T-helper 2 cell treated with Interferon-gamma antibody and Interleukin-4, amounts not matched to agents 100 ng/mL and 5 ng/mL, for 36 hours (primary cell): ENCODE measurements at regions not wholly inside any gene's neighbourhood (a gene's known extent, or its start where the extent isn't known, plus 50 kb on each side); places are given as distances from the start of the nearest gene placed in this dataset.
"Not testable (repeated sequence)": the region's sequence is repeated elsewhere in the genome, so short reads cannot be mapped to it uniquely, and the experiment has no call there.

ENCODE experiments used
- intact Hi-C: fragments of 100-400 bp; cut with micrococcal nuclease; formaldehyde crosslinking; loops from one replicate; pipeline ENCODE4 v1.15.1; 2023

- intact Hi-C loops = not testable (repeated sequence)
Observed at GRCh38 chr6:9126034-9126433, 690.7 kb upstream of the SLC35B3 start.

GRCh38 chr6:9121549-9121948, 686.2 kb upstream of the SLC35B3 start:
- intact Hi-C loops = no loop called here

- intact Hi-C loops = no loop called here
Observed at GRCh38 chr6:9116026-9116425, 680.7 kb upstream of the SLC35B3 start.

- intact Hi-C loops = no loop called here
Observed at GRCh38 chr6:9112544-9112943, 677.2 kb upstream of the SLC35B3 start.

GRCh38 chr6:9103876-9104521, 668.7 kb upstream of the SLC35B3 start:
- intact Hi-C loops = no loop called here

- intact Hi-C loops = no loop called here
Observed at GRCh38 chr6:9101920-9102319, 666.6 kb upstream of the SLC35B3 start.

- intact Hi-C loops = no loop called here
Observed at GRCh38 chr6:9100869-9101580, 665.7 kb upstream of the SLC35B3 start.

GRCh38 chr6:9095729-9096128, 660.4 kb upstream of the SLC35B3 start:
- intact Hi-C loops = no loop called here

- intact Hi-C loops = no loop called here
Observed at GRCh38 chr6:9095137-9095536, 659.8 kb upstream of the SLC35B3 start.

GRCh38 chr6:9089724-9090123, 654.4 kb upstream of the SLC35B3 start:
- intact Hi-C loops = loop anchor here (10.0 kb wide), 1 partner anchor 415 kb away; no protein-coding TSS in a partner anchor

- intact Hi-C loops = loop anchor here (10.0 kb wide), 1 partner anchor 413 kb away; no protein-coding TSS in a partner anchor
Observed at GRCh38 chr6:9087470-9087869, 652.1 kb upstream of the SLC35B3 start.

- intact Hi-C loops = loop anchor here (10.0 kb wide), 1 partner anchor 412 kb away; no protein-coding TSS in a partner anchor
Observed at GRCh38 chr6:9086331-9086730, 651.0 kb upstream of the SLC35B3 start.

- intact Hi-C loops = loop anchor here (10.0 kb wide), 1 partner anchor 411 kb away; no protein-coding TSS in a partner anchor
Observed at GRCh38 chr6:9085709-9086070, 650.3 kb upstream of the SLC35B3 start.

GRCh38 chr6:9085054-9085708, 649.8 kb upstream of the SLC35B3 start:
- intact Hi-C loops = loop anchor here (10.0 kb wide), 1 partner anchor 410 kb away; no protein-coding TSS in a partner anchor

- intact Hi-C loops = loop anchor here (10.0 kb wide), 1 partner anchor 408 kb away; no protein-coding TSS in a partner anchor
Observed at GRCh38 chr6:9083108-9083507, 647.8 kb upstream of the SLC35B3 start.

GRCh38 chr6:9066726-9067125, 631.4 kb upstream of the SLC35B3 start:
- intact Hi-C loops = no loop called here

GRCh38 chr6:9064156-9064555, 628.8 kb upstream of the SLC35B3 start:
- intact Hi-C loops = no loop called here

GRCh38 chr6:9062596-9062995, 627.3 kb upstream of the SLC35B3 start:
- intact Hi-C loops = no loop called here

- intact Hi-C loops = no loop called here
Observed at GRCh38 chr6:9057937-9058336, 622.6 kb upstream of the SLC35B3 start.

GRCh38 chr6:9056556-9056955, 621.2 kb upstream of the SLC35B3 start:
- intact Hi-C loops = no loop called here

- intact Hi-C loops = no loop called here
Observed at GRCh38 chr6:9044426-9044825, 609.1 kb upstream of the SLC35B3 start.

GRCh38 chr6:9040718-9041117, 605.4 kb upstream of the SLC35B3 start:
- intact Hi-C loops = no loop called here
